GM19324 (cell line): ENCODE measurements at regions not wholly inside any gene's neighbourhood (a gene's known extent, or its start where the extent isn't known, plus 50 kb on each side); places are given as distances from the start of the nearest gene placed in this dataset.
"Not testable (repeated sequence)": the region's sequence is repeated elsewhere in the genome, so short reads cannot be mapped to it uniquely, and the experiment has no call there.

Experiments used
- ATAC-seq: cut with Tn5 transposase; IDR thresholded peaks from one replicate; pipeline ENCODE4 v1.9.1; 2021; ENCODE audit warnings: mild to moderate bottlenecking, moderate library complexity; ENCODE audit not compliant: unreplicated experiment, low FRiP score

DNA sequence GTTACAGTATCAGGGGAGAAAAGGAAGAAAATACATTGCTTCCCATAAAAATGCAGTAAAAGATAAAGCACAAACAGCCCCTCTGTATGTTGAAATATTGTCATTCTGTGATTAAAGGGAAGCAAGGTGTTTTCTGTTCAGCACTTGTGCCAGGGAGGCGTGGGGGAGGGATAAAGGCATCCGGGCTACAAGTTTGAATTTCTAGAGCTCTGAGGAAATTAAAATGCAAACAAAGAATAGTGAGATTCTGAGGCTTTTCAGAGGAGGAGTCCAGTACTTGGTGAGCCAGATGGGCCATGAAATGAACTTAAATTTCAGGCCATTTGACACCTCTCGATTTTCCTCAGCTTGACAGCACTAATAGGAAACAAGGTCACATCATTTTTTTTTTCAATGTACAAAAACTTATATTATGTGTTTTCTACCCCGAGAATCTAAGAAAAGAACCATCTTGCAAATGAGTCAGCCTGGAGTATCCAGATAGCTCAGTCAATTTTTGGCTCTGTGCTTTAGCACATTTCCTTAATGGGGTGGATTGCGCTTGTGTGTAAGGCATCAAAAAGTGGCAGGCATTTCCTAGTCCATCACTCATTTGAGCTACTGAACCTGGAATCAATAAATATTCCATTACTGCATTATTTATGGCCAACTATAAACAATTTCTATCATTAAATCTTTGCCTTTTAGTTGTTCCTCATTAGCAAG lies 640.8 kb upstream of the TBL1XR1 start:
- no peak for ATAC-seq

DNA sequence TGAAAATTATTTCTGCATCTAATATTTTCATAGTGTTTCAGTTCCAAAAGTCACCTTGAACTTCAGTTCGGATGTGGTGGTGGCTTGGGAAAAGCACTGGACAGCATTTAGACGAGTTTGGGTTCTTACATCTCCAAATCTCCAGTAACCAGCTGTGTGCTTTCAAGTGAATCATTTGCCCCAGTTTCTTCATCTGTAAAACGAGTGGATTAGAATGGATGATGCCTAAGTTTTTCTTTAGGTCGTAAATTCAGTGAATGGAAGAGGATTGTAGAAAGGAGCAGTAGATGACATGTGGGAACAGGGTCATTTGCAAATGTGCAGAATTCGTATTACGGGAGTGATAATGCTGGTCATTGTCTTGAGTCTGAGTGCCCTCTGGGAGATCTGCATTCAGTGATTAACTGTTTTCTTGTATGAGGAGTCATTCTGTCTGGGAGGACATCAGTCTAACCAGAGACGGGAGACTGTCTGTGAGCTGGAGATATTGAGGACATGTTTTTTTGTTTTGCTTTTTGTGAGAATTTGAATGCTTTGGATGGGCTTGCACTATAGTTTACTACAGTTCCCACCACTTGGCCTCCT lies 641.6 kb upstream of the TBL1XR1 start:
- no peak for ATAC-seq

DNA sequence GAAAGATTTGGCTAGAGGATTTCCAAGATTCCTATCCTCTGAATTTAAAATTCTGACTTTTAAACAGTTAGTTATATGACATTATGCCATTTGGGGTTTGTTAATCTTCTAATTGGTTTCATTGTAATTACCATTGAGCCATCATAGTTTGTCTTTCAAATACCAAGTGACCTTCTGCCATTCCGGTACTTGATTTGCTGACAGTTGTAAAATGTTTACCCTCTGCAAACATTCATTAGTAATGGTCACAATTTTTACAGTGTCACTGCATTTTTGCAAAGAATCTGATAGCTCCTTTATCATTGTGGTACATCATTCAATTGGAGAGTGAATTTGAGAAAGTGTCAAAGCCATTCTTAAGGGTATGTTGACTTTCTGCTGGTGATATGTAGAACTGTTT lies 645.0 kb upstream of the TBL1XR1 start:
- no peak for ATAC-seq

DNA sequence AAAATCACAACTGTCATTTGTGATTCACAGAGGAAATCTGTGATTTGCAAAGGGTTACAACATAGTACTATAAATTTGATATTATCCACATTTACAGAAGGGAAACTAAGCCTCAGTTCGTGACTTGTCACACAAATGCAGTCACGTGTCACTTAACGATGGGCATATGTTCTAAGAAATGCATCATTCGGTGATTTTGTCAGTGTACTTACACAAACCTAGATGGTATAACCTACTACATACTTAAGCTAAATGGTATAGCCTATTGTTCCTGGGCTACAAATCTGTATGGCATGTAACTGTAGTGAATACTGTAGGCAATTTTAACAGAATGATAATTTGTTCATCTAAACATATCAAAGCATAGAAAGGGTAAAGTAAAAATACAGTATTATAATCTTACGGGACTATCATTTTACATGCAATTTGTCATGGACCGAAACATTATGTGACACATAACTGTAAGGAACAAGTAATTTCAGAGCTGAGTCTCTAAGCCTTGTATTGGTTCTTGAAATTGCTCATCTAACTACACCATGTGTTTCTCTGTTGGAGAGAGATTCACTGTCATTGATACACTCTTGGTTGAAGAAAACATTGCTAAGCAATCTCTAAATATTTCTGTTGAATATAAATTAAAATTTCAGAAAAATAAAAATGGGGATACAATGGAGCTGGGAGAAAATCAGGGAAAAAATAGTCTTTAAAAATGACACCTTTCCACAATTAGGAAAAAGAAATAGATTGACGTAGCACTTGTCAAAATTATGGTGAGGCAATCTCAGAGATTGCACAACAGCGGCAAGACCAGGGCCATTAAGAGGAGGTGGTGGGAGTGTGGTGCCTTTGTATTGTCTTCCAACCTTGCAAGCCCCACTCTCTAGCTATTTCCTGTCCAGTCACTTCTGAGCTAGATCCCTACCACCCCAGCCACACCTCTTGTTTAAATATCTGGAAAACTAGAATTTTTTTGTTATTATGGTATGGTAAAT lies 645.8 kb upstream of the TBL1XR1 start:
- no peak for ATAC-seq

DNA sequence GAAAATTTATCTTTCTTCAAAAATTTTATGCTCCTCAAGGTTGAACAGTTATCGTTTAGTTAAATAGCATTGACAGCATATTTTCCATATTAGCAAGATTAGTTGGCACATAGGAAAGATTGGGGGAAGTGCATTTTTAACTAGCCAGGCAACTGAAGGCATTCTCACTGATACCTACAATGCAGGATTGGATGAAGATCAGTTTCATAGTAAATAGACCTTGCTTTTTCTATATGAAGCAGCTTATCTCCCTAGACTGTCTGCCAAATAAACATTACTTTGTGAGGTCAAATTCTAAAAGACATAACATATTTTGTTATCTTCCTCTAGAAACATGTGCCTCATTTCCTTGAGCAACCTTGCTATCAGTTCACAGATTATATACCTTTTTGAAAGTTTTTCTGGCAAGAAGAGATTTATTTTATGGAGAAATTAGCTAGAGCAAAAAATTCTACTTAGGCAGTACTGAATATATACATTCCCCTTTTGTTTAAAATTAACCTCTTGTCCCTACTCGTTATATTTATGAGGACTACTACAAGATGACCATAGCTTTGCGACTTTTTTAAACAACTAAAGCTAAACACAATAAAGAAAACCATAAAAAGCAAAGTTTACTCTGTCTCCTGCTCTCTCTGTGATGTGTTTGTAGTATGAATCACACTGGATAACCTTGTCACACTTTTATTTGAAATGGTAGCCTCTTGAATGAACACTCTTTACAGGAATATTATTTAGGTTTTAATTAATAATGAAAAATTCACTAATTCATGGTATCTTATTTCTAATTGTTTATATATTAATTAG lies 654.9 kb upstream of the TBL1XR1 start:
- ATAC-seq = no peak

DNA sequence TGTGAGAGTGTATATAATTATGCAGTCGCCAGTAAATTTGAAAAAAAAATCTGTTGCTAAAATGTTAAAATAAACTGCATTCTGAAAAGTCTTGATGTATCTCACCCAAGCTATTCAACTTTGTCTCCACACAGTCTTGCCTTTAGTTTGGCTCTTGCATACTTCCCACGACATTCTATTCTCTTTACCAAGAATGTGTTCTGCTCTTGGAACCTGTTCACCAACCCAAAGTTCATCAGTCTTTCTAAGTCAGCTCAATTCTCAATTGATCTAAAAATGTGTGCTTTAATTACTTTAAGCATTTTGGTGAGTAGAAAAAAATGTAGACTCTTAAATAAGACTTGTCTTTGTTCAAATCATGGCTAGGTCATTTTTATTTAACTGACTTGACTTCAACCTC lies 657.7 kb upstream of the TBL1XR1 start:
- ATAC-seq = no peak

DNA sequence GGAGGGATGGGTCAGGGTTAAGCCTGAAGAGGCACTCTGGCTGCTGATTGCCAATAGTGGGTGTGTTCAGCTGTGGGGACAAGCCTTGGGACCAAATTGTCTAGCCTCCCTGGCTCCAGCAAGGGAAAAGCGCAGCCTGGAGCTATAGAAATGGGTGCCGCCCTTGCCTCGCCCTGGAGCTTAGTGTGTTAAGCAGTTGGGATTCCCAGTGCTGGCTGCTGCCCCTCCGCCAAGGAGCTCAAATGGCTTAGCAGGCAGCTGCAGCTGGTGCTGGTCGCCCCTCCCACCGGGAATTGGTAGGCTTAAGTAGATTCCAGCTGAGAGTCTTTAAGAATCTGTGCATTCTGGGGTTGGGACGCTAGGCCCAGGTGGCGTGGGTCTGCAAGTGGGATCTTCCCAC lies 662.9 kb upstream of the TBL1XR1 start:
- no peak for ATAC-seq

DNA sequence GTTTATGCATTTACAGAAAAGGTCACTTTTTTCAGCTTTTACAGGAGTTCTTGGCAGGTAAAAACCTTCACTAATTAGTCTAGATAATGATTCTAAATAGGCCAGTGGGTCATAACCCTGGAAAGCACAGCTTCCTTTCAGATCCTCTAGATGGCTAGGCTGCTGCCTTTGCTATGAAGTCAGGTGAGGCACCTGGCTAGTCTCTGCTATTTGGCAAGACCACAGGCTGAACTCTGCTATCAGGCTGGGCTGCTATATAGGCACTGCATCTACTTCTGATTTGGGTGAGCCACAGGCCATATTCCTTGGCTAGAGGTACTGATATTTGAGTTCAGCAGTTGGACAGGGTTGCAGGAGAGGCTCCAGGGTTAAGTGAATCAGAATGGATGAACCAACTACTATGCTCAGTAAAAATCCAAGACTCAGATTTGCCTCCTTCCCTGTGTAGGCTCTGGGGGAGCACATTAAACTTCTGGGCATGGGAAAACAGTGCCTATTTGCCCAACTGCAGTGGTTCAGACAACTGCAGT lies 665.7 kb upstream of the TBL1XR1 start:
- ATAC-seq = no peak

DNA sequence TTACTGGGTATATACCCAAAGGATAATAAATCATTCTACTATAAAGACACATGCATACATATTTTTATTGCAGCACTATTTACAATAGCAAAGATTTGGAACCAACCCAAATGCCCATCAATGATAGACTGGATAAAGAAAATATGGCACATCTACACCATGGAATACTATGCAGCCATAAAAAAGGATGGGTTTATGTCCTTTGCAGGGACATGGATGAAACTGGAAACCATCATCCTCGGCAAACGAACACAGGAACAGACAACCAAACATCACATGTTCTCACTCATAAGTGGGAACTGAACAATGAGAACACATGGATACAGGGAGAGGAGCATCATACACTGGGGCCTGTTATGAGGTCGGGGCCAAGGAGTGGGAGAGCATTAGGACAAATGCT lies 665.0 kb upstream of the KCNMB2 start:
- ATAC-seq = not testable (repeated sequence)

DNA sequence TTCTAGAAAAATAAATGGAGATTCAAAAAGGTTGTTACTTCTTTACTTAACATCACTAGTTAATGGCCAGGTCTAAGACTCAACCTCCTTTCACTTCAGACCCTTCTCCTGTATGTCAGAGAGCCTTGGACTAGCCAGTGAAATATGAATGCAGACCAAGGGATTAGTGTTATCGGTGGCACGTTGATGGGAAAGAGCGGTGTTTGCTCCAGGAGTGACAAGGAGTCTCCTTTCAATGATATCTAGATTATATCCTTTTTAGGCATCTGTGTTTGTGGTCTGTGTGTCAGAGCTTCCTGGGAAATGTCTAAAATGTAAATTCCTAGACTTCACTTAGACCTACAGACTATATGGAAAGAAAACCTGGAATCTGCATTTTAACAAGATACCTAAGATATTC lies 658.0 kb upstream of the KCNMB2 start:
- no peak for ATAC-seq

DNA sequence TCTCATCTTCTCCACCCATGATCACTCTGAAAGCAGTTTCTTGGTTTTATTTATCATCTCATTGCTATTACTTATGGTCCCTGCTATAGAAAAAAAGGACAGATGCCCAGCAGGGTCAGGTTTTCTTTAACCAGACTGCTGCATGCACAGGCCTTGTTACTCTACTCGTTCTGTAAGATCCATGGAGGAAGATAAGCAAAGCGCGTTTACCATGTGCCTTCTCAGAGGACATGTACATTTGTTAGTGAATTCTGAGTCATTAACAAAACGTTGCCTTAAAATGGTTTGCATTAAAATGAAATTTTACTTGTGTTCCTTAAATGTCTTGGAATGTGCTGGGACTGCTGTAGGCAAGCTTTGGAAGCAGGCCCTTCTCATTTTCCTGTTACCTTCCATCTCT lies 657.3 kb upstream of the KCNMB2 start:
- no peak for ATAC-seq

DNA sequence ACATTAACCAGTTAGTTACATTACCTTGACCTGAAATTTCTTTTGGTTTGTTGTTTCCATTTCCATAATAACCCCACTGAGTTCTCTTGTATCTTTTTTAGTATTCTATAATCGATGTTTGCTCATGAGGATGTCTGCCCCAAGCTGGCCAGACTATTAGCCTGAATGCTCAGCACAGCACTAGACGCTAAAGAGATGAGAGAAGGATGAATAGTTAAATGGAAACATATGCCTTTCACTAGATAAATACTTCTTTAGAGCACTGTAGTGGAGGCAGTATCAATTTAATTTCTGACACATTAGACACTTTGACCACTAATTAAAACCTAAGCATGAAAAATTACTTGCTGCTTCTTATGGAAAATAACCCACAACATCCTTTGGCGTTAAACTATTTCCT lies 654.9 kb upstream of the KCNMB2 start:
- ATAC-seq = no peak

DNA sequence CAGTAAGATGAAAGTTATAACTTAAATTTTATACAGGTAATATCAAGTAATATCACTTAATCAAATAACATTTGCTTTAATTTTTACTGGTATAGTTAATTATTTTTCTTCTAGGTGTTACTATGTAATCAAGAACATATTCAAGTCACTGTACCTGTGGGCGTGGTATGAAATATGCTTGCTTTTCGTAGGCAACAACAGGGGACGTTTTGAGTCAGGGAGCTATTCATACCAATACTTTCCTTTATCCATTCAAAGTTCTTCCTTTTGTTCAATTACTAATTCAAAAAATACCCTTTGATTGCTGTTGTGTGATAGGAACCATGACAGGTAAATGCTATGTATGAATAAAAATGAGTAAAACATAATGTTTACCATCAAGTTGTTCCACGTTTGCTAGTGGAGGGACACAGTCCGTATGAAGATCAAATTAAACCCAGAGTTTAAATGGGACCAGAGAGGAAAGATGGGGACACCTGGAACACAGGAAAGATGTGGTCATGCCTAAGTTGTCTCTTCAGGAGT lies 654.0 kb upstream of the KCNMB2 start:
- ATAC-seq = no peak

DNA sequence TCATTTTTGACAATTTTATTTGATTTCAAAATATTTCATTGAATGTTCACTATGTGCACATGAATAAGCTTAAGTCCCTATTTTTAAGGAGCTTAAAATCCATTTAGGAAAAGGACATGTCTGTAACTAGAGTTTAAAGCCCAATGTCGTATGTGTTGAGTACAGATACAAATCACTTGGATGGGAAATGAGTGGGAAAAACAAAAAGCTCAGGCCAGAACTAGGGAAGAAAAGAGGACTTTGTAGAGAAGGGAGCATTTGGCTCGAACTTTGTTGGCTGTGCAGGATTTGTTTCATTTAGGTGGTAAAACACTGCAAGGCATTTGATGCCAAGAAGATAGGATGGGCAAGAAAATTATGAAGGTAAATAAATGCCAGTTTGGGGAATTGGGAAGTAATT lies 653.1 kb upstream of the KCNMB2 start:
- ATAC-seq = no peak

DNA sequence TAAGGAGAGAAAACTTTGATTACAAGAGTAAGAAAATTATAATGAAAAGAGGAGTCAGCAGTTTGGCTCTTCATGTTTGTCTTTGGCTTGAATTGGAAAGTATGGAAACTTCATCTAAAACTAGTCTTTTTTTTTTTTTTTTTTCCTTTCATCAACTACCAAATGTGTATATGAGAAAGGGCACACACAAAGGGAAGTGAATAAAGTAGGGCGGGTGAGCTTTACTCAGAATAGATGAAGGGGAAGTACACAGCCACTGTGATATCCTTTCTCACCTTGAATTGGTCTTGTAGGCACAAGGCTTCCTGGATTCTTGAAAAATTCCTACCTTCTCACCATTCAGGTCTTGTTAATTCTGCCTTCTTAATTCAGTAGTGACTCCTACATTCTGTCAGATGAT lies 652.3 kb upstream of the KCNMB2 start:
- ATAC-seq = no peak

DNA sequence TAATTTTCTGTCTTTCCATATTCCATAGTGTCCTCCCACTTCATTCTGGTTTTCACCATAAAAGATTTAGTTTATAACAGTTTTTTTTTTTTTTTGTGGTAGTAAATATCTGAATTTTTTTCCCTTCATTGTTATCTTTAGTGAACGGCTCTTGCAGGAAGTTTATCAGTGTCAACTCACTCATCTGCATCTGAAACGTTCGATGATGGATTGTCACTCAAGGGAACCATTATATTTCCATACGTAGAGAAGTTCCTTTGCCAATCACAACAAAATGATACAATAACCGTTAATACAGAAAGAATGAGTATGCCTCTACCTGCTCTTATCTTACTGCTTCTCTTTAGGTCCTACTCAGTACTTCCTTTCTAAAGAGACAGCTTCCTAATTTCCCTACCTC lies 651.2 kb upstream of the KCNMB2 start:
- no peak for ATAC-seq

DNA sequence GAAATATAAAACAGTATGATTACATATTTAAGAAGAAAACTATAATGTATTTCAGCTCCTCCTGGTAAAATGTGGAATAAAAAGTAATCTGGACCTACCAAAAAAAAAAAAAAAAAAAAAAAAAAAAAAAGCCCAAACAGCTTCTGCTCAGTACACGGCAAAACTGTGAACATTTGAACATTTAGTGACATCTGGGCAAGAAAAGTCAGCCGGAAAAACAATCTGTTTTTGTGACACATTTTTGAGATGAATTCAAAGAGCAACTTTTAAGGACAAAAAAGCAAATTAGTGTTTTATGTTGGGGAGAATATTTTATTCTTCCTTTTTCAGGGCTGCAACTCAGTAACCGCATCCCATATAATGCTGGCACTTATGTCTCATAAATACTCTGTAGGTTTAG lies 649.7 kb upstream of the KCNMB2 start:
- no peak for ATAC-seq

DNA sequence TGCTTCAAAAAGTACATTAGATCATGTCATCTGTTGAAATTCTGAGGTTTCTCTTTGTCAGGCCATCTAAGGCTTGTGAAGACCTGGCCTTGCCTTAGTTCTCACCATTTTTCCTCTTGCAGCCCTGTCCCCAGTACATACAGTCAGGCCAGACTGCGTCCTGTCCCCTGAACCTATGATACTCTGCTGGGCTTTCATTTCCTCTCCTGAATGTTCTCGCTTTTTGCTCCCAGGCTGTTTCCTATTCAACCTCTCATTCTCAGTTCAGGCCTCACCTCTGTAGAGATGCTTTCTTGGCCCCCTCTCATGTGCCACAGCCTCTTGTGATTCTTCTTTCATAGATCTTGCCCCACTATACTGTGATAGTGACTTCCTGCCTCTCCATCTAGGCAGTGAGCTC lies 648.8 kb upstream of the KCNMB2 start:
- ATAC-seq = peak; percentile 73

DNA sequence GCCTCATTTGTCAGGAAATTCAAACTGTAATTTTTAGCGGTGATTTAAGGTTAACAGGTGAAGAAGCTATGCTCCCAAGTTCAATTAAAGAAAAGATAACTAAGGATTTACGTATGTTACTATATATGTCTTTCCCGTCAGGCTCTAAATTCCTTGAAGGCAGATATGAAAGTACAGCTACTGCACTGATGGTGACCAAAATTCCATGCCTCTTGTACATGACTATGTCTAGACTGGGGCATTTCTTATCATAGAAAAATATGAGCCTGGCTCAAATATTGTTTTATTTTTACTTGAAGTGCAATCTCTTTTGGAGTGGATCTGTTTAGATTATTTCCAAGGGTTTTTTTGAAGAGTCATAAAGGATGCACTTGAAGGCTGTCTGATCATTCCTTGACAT lies 647.1 kb upstream of the KCNMB2 start:
- ATAC-seq = no peak

DNA sequence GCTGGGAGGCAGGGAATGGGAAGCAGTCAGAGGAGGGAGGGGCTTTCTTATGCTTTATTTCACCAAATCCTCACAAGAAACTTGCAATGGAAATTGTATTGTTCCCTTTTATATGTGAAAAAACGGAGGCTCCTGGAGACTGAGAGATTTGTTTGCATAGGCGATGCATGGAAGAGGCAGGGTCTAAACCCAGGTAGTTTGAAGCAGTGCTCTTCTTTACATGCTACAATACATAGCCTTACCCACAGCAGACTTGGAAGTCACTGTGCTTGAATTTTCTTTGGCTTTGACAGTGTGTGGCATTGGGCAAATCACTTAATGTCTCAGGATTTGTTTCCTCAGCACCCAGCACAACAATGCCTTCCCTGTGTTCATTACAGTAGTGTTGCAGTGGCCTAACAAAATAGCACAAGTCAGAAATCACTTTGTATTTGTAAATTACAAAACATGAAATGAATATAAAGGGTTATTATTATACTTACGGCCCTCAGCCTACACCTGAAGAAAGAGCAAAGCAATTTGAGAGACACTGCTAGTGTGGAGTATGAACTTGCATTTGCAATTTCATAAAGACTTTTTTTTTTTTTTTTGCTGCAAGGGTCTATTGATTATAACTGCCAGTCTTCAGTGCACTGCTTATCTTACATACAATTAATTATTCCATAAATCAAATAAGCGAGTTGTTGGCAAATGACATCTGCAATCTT lies 646.4 kb upstream of the KCNMB2 start:
- ATAC-seq = no peak
